ENCODE measurements at regions not wholly inside any gene's neighbourhood (a gene's known extent, or its start where the extent isn't known, plus 50 kb on each side); places are given as distances from the start of the nearest gene placed in this dataset.

DNA sequence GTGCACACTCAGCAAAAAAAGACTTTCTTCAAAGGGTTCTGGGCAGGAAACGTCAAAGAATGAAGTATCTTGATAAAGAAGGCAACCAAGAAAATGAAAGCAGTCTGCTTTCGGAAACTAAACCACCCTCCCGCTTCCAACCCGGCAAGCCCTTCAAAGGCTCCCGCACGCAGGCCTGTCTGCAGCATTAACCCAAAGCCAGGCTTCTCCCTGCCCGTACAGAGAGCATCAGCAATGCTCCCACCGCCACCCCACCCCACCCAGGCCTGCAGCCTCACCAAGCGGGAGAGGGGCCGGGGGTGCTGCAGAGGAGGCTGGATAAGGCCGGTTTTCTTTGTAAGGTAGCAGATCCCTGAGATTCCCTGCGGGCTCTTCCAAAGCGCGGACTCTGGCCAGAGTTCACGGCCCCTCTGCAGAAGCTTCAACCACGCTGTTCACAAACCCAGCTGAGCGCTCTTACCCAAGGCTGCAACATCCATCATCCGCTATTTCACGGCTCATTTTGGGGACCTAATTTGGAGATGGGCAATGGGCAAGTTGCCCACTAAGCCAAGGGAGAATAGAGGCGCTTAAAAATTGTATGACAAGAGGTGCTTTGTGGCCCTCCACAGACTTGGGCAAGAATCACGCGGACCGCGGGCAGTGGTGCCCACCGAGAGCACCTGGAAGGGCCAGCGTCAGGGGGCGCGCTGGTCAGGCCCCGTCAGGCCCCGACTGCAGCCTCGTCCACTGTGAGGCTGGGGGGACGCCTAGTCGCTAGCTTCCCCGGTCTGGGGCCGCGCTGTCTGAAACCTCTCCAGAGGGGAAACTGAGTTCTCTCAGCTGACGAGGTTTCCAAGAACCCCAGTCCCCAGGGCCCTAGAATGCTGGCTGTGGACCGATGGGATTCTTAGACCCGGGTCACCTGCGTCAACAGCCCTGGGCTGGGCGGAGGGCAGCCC is 225.4 kb upstream of the ID2 start:
- no peak for DNase-seq (ENCODE audit: low spot score)
- Histone ChIP-seq H3K36me3 (ENCODE audit: insufficient read depth, low read length, poor library complexity, severe bottlenecking) (no peaks in the 10 kb centered on the region), H3K27ac (ENCODE audit: low read depth, low read length, poor library complexity, severe bottlenecking) (no peak overlapping the region), H3K9me3 (ENCODE audit: low read depth, low read length, poor library complexity, severe bottlenecking) (no peaks in the 10 kb centered on the region), H3K27me3 (replicated peaks; ENCODE audit: insufficient read depth, low read depth, low read length, poor library complexity) (no peaks in the 10 kb centered on the region), H3K4me1 (ENCODE audit: insufficient read depth, low read length, poor library complexity, severe bottlenecking) (no peaks in the 10 kb centered on the region), H3K4me3 (ENCODE audit: low read depth, low read length, poor library complexity, severe bottlenecking) (no peak overlapping the region)
- CTCF ChIA-PET = no interaction called here
- intact Hi-C loops (cut with micrococcal nuclease; ENCODE audit: unreplicated experiment) = no loop called here
- POLR2A ChIA-PET (ENCODE audit: low non-redundant PET) = no interaction called here
- BruUV-seq (replicated peaks) = no TSS peak
- TF ChIP-seq, protein P1, sequence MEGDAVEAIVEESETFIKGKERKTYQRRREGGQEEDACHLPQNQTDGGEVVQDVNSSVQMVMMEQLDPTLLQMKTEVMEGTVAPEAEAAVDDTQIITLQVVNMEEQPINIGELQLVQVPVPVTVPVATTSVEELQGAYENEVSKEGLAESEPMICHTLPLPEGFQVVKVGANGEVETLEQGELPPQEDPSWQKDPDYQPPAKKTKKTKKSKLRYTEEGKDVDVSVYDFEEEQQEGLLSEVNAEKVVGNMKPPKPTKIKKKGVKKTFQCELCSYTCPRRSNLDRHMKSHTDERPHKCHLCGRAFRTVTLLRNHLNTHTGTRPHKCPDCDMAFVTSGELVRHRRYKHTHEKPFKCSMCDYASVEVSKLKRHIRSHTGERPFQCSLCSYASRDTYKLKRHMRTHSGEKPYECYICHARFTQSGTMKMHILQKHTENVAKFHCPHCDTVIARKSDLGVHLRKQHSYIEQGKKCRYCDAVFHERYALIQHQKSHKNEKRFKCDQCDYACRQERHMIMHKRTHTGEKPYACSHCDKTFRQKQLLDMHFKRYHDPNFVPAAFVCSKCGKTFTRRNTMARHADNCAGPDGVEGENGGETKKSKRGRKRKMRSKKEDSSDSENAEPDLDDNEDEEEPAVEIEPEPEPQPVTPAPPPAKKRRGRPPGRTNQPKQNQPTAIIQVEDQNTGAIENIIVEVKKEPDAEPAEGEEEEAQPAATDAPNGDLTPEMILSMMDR (conservative IDR thresholded peaks at IDR 0.05; ENCODE audit: low read depth, low read length) = no peak
- no peak for TF ChIP-seq EZH2 (IDR thresholded peaks at IDR 0.05; ENCODE audit: borderline replicate concordance, low read depth, low read length, poor library complexity, severe bottlenecking)

DNA sequence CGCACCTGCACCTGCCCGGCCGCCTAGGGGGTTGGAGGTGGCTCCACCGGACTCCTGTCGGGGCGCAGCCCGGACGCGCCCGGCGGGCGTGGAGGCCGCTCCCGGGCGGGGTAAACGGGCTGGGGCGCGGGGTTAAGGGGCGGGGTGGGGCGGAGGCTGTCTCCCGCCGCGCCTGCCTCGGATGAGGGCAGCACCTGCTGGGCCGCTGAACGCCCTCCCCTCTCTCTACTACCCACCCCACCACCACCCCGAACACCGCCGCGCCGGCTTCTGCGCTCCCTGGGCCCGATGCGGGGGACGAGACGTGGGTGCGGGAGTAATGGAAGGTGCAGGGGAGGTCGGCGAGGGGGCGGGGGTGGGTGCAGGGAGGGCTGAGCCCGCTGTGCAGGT is 224.8 kb upstream of the ID2 start:
- Histone ChIP-seq H3K27me3 (replicated peaks; ENCODE audit: insufficient read depth, low read depth, low read length, poor library complexity) (no peaks in the 10 kb centered on the region), H3K9me3 (ENCODE audit: low read depth, low read length, poor library complexity, severe bottlenecking) (no peaks in the 10 kb centered on the region), H3K4me3 (ENCODE audit: low read depth, low read length, poor library complexity, severe bottlenecking) (no peak overlapping the region), H3K4me1 (ENCODE audit: insufficient read depth, low read length, poor library complexity, severe bottlenecking) (no peaks in the 10 kb centered on the region), H3K36me3 (ENCODE audit: insufficient read depth, low read length, poor library complexity, severe bottlenecking) (no peaks in the 10 kb centered on the region), H3K27ac (ENCODE audit: low read depth, low read length, poor library complexity, severe bottlenecking) (no peak overlapping the region)
- ChIA-PET CTCF (no interaction called here), POLR2A (ENCODE audit: low non-redundant PET) (no interaction called here)
- no peak for DNase-seq (ENCODE audit: low spot score)
- BruUV-seq (replicated peaks) = no TSS peak
- intact Hi-C loops (cut with micrococcal nuclease; ENCODE audit: unreplicated experiment) = no loop called here
- TF ChIP-seq, protein P1 (conservative IDR thresholded peaks at IDR 0.05; ENCODE audit: low read depth, low read length) = no peak
- TF ChIP-seq EZH2 (IDR thresholded peaks at IDR 0.05; ENCODE audit: borderline replicate concordance, low read depth, low read length, poor library complexity, severe bottlenecking) = no peak

DNA sequence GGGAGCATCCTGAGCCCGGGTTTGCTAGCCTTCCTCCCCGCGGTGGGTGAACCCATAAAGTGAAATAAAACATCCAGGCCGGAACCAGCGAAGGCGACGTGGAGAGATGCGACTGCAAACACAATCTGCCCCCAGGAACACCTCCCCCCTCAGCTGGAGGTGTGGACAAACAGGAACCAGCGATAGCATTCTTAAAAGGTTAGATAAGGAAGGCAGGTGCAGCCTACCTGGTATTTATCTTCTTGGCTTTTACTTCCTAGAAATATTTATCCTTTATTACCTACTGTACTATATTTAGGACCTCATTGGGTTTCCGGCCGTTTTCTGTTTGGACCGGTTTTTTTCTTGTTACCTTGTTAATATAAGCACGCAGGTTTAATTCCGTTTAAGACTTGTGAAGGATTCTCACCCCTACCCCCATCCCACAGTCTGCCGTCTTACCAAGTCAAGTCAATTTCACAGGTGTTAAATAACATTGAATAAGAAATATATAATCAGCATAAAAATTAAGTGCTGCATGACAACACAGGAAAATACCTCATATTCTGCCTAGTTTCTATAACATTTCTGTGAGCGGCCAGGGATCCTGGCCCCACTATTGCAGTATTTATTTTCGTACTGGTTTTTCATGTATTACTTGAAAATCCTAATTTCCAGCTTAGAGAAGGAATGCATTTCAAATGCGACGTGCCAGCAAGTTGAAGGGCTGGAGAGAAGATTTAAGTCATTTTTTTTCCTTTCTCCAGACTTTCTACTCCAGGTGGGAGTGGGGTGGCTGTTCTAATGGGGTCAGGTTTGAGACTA is 224.0 kb upstream of the ID2 start:
- BruUV-seq (replicated peaks) = no TSS peak
- no peaks in the 10 kb centered on the region for H3K4me1 ChIP-seq (ENCODE audit: insufficient read depth, low read length, poor library complexity, severe bottlenecking)
- no peak for TF ChIP-seq EZH2 (IDR thresholded peaks at IDR 0.05; ENCODE audit: borderline replicate concordance, low read depth, low read length, poor library complexity, severe bottlenecking)
- TF ChIP-seq, protein P1 (conservative IDR thresholded peaks at IDR 0.05; ENCODE audit: low read depth, low read length) = no peak

More for the DNA sequence above, 224.0 kb upstream of the ID2 start:
- no peak for DNase-seq (ENCODE audit: low spot score)
- intact Hi-C loops (cut with micrococcal nuclease; ENCODE audit: unreplicated experiment) = loop anchor here (1.0 kb wide), 1 partner anchor 21 kb away; no protein-coding TSS in a partner anchor
- CTCF ChIA-PET = no interaction called here
- no peak overlapping the region for H3K27ac ChIP-seq (ENCODE audit: low read depth, low read length, poor library complexity, severe bottlenecking)
- H3K4me3 ChIP-seq (ENCODE audit: low read depth, low read length, poor library complexity, severe bottlenecking) = no peak overlapping the region
- POLR2A ChIA-PET (ENCODE audit: low non-redundant PET) = no interaction called here
- no peaks in the 10 kb centered on the region for H3K27me3 ChIP-seq (replicated peaks; ENCODE audit: insufficient read depth, low read depth, low read length, poor library complexity)
- H3K9me3 ChIP-seq (ENCODE audit: low read depth, low read length, poor library complexity, severe bottlenecking) = no peaks in the 10 kb centered on the region
- no peaks in the 10 kb centered on the region for H3K36me3 ChIP-seq (ENCODE audit: insufficient read depth, low read length, poor library complexity, severe bottlenecking)
